HEK293 (cell line): ENCODE measurements at regions not wholly inside any gene's neighbourhood (a gene's known extent, or its start where the extent isn't known, plus 50 kb on each side); places are given as distances from the start of the nearest gene placed in this dataset.
"Not testable (repeated sequence)": the region's sequence is repeated elsewhere in the genome, so short reads cannot be mapped to it uniquely, and the experiment has no call there.

Source experiments
- YY2 ChIP-seq: fragments of 450-650 bp; formaldehyde crosslinking; IDR thresholded peaks from 2 replicates; pipeline ENCODE4 v1.5.1; 2016; ENCODE audit warnings: missing biosample characterization, missing genetic modification characterization
- ZNF350 ChIP-seq: fragments of 450-650 bp; formaldehyde crosslinking; IDR thresholded peaks from 2 replicates; pipeline ENCODE4 v1.5.0; 2017; ENCODE audit warnings: missing biosample characterization, mild to moderate bottlenecking, missing genetic modification characterization
- ZNF426 ChIP-seq: fragments of 450-650 bp; formaldehyde crosslinking; IDR thresholded peaks from 2 replicates; pipeline ENCODE4 v1.5.1; 2017; ENCODE audit warnings: missing biosample characterization, missing genetic modification characterization, mild to moderate bottlenecking, inconsistent platforms, moderate library complexity
- TF ChIP-seq, protein P1 (sequence below): fragments of 450-650 bp; formaldehyde crosslinking; IDR thresholded peaks from 2 replicates; pipeline ENCODE4 v1.5.1; 2016; ENCODE audit warnings: missing biosample characterization, missing genetic modification characterization
- TF ChIP-seq, protein P2 (sequence below): fragments of 450-650 bp; formaldehyde crosslinking; IDR thresholded peaks from 2 replicates; pipeline ENCODE4 v1.5.1; 2016; ENCODE audit warnings: missing biosample characterization, missing genetic modification characterization

DNA sequence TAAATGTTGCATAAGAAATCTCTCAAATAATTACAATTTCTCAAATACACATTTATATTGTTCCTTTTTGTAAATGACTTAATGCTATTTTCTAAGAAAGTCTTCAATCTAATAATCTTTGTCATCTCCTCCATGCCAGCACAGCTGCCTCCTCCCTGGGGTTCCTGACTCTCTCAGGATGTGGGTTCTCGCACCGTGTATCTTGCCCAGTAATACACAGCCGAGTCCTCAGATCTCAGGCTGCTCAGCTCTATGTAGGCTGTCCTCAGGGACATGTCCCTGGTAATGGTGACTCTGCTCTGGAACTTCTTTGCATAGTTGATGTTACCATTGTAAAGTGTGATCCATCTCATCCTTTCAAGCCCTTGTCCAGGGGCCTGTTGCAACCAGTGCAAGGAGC lies 1223.7 kb downstream of the TMEM121 start:
- not testable (repeated sequence) for TF ChIP-seq ZNF426, ZNF350, YY2 (tag by site-specific recombination)
- TF ChIP-seq, protein P1, sequence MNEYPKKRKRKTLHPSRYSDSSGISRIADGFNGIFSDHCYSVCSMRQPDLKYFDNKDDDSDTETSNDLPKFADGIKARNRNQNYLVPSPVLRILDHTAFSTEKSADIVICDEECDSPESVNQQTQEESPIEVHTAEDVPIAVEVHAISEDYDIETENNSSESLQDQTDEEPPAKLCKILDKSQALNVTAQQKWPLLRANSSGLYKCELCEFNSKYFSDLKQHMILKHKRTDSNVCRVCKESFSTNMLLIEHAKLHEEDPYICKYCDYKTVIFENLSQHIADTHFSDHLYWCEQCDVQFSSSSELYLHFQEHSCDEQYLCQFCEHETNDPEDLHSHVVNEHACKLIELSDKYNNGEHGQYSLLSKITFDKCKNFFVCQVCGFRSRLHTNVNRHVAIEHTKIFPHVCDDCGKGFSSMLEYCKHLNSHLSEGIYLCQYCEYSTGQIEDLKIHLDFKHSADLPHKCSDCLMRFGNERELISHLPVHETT (tag by site-specific recombination), result not testable (repeated sequence)
- TF ChIP-seq, protein P2, sequence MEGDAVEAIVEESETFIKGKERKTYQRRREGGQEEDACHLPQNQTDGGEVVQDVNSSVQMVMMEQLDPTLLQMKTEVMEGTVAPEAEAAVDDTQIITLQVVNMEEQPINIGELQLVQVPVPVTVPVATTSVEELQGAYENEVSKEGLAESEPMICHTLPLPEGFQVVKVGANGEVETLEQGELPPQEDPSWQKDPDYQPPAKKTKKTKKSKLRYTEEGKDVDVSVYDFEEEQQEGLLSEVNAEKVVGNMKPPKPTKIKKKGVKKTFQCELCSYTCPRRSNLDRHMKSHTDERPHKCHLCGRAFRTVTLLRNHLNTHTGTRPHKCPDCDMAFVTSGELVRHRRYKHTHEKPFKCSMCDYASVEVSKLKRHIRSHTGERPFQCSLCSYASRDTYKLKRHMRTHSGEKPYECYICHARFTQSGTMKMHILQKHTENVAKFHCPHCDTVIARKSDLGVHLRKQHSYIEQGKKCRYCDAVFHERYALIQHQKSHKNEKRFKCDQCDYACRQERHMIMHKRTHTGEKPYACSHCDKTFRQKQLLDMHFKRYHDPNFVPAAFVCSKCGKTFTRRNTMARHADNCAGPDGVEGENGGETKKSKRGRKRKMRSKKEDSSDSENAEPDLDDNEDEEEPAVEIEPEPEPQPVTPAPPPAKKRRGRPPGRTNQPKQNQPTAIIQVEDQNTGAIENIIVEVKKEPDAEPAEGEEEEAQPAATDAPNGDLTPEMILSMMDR (tag by site-specific recombination), result not testable (repeated sequence)
